Forelimb muscle (tissue), 1 donor: ENCODE measurements at regions not wholly inside any gene's neighbourhood (a gene's known extent, or its start where the extent isn't known, plus 50 kb on each side); places are given as distances from the start of the nearest gene placed in this dataset.
"Not testable (repeated sequence)": the region's sequence is repeated elsewhere in the genome, so short reads cannot be mapped to it uniquely, and the experiment has no call there.

Source experiments
- DNase-seq: peaks from one replicate; pipeline ENCODE4 v3.0.0-alpha.2; 2013; ENCODE audit warnings: low read depth

GRCh38 chr5:44048276-44048984 lies 340.8 kb downstream of the FGF10 start:
- no peak for DNase-seq

GRCh38 chr5:44046619-44047364 lies 342.4 kb downstream of the FGF10 start:
- DNase-seq: no peak

GRCh38 chr5:44044549-44044948 lies 344.7 kb downstream of the FGF10 start:
- not testable (repeated sequence) for DNase-seq

GRCh38 chr5:44028226-44028625 lies 361.0 kb downstream of the FGF10 start:
- DNase-seq: no peak

GRCh38 chr5:44022622-44023021 lies 366.6 kb downstream of the FGF10 start:
- DNase-seq: no peak

GRCh38 chr5:44011518-44011917 lies 377.7 kb downstream of the FGF10 start:
- DNase-seq: no peak

- no peak for DNase-seq
Observed at GRCh38 chr5:44002381-44002901, 386.8 kb downstream of the FGF10 start.

- no peak for DNase-seq
Observed at GRCh38 chr5:44001675-44002380, 387.4 kb downstream of the FGF10 start.

- no peak for DNase-seq
Observed at GRCh38 chr5:44001236-44001635, 388.0 kb downstream of the FGF10 start.

GRCh38 chr5:43997647-43998272 lies 391.5 kb downstream of the FGF10 start:
- DNase-seq: no peak

GRCh38 chr5:43996221-43996620 lies 393.0 kb downstream of the FGF10 start:
- DNase-seq: no peak

GRCh38 chr5:43994352-43994708 lies 391.4 kb downstream of the NNT start:
- no peak for DNase-seq

- no peak for DNase-seq
Observed at GRCh38 chr5:43993634-43994351, 390.8 kb downstream of the NNT start.

- DNase-seq: no peak
Observed at GRCh38 chr5:43985411-43985810, 382.4 kb downstream of the NNT start.

GRCh38 chr5:43981556-43981955 lies 378.6 kb downstream of the NNT start:
- no peak for DNase-seq

- DNase-seq: no peak
Observed at GRCh38 chr5:43973908-43974307, 370.9 kb downstream of the NNT start.

GRCh38 chr5:43973318-43973717 lies 370.3 kb downstream of the NNT start:
- no peak for DNase-seq

GRCh38 chr5:43967165-43967564 lies 364.2 kb downstream of the NNT start:
- DNase-seq: no peak

GRCh38 chr5:43959144-43959543 lies 356.2 kb downstream of the NNT start:
- DNase-seq: no peak

- DNase-seq: no peak
Observed at GRCh38 chr5:43947935-43948334, 345.0 kb downstream of the NNT start.

- DNase-seq: no peak
Observed at GRCh38 chr5:43941806-43942205, 338.8 kb downstream of the NNT start.
